GM19452 (cell line): ENCODE measurements at regions not wholly inside any gene's neighbourhood (a gene's known extent, or its start where the extent isn't known, plus 50 kb on each side); places are given as distances from the start of the nearest gene placed in this dataset.
"Not testable (repeated sequence)": the region's sequence is repeated elsewhere in the genome, so short reads cannot be mapped to it uniquely, and the experiment has no call there.

Experiments
- ATAC-seq: cut with Tn5 transposase; IDR thresholded peaks from one replicate; pipeline ENCODE4 v1.9.1; 2021; ENCODE audit not compliant: unreplicated experiment

DNA sequence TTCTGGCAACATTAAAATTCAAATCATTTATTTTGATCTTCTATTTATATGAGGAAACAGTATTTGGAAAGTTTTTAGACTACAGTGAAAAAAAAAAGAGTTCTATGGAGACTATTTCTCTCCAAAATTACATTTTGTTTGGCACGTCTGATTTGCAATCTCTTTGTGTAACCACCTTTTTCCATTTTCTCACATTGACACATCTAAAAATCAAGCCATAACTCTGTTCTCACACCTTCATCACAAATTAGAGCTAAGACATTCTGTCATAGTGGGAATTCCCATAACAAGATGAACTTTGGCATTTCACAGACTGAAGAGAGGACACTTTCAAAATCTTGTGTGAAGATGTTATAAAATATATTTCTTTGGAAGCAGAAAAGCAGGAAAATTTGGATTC is 468.9 kb downstream of the GRIA2 start:
- no peak for ATAC-seq

DNA sequence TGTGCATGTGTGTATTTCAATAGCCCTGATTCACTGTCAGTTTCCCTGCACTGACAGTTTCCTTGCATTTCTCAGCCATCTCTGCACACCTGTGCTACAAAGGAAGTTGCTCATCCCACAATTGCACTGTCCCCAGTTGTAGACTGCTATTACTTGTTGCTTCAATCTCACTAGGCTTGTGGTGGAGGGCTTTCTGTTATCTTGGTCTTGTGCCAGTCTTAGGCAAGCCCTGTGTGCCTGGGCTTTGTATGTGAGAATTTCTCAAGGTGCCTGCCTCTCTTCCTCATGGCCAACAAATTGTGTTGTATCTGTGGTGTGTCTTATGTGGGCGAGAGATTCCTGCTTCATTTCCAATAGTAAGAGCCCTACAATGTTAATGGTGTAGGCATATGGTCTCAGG is 467.4 kb downstream of the GRIA2 start:
- no peak for ATAC-seq

DNA sequence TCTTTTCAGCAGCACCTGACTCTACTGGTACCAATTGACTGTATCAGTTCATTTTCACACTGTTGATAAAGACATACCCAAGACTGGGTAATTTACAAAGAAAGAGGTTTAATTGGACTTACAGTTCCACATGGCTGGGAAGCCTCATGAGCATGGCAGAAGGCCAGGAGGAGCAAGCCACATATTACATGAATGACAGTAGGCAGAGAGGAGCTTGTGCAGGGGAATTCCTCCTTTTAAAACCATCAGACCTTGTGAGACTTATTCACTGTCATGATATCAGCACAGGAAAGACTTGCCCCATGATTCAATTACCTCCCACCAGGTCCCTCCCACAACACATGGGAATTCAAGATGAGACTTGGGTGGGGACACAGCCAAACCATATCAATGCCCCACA is 458.8 kb downstream of the GRIA2 start:
- ATAC-seq, result not testable (repeated sequence)

DNA sequence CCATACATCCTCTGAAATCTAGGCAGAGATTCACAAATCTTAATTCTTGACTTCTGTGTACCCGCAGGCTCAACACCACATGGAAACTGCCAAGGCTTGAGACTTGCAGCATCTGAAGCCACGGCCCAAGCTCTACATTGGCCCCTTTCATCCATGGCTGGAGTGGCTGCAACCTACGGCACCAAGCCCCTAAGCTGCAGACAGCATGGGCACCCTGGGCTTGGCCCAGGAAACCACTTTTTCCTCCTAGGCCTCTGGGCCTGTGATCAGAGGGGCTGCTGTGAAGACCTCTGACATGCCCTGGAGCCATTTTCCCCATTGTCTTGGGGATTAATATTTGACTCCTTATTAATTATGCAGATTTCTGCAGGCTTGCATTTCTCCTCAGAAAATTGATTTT is 457.9 kb downstream of the GRIA2 start:
- no peak for ATAC-seq

DNA sequence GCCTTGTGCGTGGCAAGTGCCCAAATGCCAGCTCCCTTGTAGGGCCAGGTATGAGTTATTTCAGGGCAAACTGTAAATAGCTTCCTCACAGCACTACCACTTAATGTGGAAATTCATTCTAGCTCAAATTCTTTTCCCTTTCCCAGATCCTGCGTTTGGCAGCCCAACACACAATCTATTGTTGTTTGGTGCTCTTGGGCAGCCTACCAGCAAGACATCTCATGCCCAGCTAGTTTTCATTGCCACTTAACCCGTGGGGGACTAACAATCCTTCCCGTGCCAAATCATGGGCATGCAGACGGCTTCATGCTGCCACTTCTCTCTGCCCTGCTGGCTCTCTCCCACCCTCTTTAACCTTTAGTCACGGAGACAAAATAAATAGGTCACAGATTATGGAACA is 454.2 kb downstream of the GRIA2 start:
- no peak for ATAC-seq

DNA sequence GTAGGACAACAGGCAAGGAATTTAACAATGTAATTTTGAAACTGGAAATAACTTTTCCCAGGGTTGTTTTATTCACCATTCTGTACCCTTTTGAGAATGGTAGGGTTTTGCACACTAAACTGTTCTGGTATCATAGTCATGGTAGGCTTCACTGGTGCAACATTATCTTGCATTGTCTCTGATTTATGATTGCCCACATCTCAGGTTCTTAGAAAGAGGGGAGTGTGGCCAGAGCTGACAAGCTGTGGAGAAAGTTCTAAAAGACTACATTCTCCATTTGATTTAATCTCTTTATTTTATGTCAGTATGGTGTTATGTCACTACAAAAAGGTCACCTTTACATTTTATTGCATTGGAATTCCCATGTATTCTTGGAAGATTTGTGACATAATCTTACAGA is 447.3 kb downstream of the GRIA2 start:
- no peak for ATAC-seq

DNA sequence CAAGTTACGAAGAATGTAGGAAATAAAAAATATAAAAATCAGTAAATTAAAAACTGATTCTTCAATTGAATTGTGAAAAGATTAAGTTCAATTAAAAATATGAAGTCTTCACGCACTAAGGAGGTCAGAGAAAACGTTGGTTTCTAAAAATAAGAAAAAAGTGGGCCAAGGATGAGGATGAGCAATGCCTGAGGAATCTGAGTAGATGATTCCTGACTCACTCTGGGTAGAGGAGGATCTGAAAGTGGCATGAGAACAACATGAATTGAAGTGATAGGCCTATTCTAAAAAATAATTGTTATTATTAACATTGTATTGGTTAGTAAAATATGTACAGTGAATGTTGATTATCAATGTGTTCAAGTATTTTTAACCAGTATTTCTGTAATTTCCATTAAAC is 444.2 kb downstream of the GRIA2 start:
- ATAC-seq, result no peak

DNA sequence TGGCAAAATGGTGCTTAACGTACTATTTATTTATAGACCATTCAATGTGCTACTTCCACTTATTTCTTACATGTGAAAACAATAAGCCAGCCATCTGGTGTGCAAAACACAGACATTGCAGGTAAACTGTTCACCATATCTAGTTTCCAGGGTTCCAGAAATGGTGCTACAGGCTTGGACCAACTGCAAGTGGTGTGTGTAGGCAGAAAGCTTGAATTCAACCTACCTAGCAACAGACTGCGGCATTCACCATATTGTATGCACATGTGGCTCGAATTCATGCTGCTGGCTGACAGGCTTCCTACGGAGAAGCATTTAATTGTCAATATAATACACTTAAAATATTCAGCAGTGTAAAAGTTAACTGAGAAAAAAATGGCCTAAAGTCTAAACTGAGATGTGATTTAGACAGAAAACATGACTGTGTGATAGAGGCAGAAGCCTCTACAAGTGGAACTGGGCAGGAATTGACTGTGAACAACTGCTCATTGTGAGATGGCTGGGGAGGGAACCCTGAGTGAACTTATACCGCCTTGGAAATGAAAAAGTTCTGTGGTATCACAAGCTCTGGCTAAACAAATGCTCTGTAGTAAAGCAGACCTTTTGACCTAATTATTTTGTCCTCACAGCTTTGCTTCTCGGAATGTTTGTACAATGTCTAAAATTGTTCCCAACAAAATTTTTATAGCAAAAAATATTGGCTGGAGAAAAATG is 434.7 kb downstream of the GRIA2 start:
- ATAC-seq, result no peak

DNA sequence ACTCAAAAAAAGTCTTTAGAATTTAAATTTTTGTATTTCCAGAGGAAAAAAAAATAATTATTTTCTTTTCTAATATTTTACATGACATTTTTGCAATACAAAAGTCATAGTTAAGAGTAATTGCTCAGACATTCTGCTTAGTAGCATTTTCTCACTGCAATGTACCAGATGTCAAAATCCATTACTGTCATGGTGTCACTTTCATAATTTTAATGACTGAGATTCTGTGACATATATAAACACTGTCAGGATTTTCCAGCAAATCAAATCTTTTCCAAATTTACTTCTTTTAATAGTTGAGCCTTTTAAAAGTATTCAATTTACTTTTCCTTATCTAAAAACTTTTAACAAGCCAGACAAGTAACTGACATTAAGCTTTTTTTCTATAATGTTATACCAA is 422.7 kb downstream of the GRIA2 start:
- ATAC-seq, result no peak

DNA sequence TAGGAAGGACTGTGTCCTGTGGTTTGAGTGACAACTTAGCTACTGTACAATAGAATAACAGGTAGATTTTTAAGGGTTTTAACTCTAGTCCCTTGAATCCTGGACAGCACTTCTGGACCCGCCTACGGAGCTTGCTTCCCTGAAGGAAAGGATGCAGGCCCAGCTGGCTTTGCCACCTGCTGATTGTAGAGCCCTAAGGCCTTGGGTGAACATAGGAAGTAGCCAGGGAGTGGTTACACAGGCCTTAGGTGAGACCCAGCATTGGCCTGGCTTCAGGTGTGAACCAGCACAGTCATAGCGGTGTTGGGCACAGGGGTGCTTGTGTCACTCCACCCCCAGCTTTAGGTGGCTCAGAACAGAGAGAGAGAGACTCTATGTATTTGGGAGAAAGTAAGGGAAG is 413.5 kb downstream of the GRIA2 start:
- ATAC-seq, result no peak

DNA sequence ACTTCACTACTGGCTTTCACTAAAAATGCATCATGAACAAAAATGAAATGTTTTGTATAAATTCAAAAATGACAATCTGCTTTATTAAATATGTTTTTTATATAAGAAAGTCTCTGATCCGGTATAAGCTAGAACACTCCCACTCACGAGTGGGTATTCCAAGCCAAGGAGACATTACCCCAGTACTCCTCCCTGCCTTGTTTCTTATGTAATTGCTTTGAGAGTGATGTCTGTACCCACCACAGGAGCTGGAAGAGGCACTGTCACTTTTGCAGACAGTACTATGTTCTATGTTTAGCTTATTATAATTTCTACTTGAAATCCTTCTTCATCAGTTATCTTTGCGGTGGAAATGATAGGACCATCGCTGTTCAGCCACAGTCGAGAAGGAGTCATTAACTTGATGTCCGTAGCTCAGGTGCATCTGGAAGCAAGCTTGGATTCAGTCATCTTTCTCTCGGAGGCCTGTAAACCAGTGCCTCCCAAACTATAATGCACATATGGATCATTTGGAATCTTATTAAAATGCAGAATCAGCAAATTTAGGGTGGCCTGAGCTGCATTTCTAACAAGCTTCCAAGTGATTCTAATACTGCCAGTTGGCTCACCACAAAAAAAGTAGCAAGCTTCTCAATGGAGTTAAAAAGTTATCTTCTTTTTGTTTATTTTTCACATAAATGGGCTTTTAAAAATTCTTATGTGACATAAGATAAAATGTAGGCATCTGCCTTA is 396.4 kb downstream of the GRIA2 start:
- ATAC-seq, result no peak

DNA sequence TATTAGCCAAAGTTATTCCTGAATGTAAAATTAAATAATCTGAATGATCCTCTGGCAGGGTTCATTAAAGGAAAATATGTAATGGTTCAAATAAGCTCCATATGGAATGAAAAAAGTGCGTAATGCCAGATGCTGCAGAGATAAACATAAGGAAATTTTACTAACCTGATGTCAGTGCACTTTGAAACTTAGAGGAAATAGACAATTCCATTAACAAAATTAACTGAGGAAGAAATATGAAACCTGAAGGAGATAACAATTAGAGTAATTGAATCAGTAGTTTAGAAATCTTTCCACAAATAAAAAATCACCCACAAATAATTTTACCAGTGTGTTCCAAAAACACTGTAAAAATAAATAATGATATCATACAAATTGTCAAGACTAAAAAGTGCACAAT is 387.5 kb downstream of the GRIA2 start:
- ATAC-seq, result no peak

DNA sequence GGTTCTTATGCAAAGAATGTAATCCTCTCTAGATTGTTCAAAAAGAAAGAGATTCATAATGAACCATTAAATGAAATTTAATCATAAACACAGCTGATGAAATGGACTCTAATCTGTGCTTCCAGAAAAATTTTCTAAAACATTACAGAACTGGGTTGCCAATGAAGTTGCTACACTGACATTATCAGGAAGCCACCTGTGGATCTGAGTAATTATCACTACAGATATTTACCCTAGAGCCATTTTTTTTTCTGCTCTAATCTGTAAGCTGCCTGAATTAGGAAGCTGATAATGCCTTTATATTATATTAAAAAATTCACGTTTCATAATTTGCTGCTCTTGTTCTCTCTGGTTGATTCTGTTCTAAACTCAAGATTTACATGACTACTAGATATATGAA is 380.1 kb downstream of the GRIA2 start:
- ATAC-seq, result no peak

DNA sequence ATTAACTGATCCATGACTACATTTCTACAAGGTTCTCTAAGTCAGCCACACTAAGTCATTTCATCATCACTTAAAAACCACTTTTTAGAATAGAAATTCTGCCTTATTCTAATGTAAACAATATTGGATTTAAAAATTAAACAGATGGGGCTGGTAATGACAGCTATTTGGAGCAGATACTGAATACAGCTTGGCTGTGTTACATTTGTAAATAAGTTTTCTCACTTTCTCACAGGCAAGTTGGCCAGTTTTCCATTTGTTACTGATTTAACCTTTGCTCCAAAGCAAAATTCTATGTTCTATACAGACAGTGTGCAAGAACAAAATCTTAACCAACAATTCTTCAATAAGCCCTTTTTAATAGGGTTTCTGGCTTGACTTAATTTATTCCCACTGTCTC is 370.7 kb downstream of the GRIA2 start:
- no peak for ATAC-seq

DNA sequence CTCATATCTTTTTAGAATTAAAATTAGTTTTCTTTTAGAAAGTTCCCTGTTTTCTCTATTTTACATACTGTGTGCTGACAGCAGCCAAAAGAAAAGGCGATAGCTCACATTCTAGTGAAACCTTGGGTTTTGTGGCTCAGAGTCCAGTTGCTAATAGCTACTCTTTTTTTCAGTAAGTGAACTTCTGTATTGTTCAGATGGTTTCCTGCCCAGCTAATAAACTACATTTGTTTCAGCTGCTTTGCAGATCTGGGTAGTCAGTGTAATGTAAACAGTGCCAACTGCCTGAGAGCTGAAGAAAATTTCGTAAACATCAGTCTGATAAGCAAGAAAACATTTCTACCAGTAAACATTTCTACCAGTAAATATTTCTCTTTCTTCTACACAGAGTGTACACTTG is 370.2 kb downstream of the GRIA2 start:
- no peak for ATAC-seq

DNA sequence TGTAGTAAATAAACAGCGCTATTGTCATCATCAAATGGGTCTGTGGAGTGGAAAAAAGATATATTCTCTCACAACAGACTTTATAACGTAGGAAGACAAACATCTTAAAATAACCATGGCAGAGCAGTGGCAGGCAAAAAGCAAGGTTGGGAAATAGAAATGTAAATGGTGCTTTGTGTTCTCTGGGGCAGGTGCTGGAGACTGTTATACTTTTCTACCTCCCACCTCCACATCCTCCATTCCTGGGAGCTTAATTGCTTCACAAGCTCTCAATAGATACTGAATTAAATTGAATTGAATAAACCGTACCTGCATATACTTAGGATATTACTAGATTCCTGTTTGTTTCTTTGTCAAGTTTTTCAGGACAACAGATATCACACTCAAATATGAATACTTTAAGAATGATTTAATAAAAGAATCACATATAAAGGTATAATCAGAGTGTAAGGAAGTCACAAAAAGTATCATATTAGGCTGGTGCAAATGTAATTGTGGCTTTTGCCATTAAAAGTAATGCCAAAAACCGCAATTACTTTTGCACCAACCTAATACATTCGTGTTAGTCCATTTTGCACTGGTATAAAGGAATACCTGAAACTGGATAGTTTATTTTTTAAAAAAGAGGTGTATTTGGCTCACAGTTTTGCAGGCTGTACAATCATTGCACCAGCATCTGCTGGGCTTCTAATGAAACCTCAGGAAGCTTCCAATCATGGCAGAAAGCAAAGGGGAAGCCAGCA is 367.3 kb downstream of the GRIA2 start:
- no peak for ATAC-seq

DNA sequence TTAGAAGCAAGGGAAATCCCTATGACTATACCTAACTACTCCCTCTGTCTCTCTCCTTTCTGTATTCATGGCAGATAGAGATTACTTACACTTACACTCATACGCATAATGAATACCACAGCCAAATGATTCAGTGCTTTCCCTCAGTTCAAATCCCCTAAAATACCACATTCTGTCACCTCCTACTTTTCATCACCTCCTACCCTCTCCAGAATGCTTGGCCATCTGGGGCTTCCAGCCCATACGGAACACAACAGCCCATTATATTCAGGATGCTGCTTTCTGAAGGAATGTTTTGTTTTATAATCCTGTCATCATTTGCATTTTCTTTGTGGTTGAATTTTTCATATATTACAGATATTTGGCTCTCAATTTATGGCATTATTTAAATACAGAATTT is 361.6 kb downstream of the GRIA2 start:
- no peak for ATAC-seq

DNA sequence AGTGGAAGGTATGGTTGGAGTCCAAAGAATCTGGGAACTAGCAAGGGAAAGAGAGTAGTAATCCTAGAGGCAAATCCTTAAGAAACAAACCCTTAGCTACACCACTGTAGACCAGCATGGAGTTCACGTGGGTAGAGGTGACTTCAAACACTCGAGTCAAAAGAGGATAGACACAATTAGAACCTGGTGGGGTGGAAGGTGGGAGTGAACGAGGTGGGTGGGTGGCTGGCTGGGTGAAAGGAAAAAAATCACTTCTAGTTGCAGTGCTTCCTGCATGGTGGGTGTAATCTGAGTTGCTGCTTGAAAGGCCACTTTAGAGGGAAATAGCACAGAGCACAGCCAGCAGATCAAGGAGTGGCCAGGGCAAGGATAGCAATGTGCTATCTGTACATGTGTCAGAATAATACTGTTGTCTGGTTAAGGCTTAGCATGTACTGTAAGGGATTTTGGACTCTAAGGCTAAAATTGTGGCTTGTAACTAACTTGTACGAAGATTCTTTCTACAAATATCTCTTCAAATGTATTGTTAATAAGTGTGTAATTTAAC is 356.2 kb downstream of the GRIA2 start:
- no peak for ATAC-seq

DNA sequence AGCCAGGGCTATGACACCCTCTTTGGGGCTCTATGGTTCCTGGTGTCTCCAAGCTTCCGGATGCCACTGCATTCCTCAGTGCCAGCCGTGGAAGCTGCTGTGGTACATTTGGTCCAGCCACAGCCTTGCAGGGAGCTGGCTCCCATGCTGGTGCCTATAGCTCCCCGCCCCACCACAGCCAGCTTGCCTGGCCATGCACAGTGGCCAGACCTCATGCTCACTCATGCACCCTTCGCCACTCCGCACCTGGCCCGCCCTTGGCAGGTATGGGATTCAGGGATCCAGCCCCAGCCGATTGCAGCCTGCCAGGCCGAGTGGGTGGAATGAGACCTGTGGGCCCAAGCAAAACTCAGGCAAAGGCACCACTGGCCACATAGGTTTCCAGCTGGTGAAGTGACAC is 354.8 kb downstream of the GRIA2 start:
- ATAC-seq, result no peak

DNA sequence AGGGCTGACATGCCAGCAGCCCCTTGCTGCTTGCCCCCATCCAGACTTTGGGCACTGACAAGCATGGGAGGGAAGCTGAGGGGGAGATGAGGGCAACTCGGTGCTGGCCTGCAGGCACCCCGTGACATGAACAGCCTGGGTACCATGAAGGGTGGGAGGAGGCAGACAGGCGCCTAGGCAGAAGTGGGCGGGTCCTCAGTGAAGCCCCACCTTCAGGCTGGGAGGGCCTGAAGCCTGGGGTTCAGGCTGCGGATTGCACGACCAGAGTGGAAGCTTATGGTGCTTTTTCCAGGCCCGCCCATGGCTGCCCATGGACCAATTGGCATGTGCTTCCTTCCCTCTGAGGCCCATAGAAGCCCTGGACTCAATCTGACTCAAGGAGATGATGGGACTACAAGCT is 354.1 kb downstream of the GRIA2 start:
- ATAC-seq, result no peak

DNA sequence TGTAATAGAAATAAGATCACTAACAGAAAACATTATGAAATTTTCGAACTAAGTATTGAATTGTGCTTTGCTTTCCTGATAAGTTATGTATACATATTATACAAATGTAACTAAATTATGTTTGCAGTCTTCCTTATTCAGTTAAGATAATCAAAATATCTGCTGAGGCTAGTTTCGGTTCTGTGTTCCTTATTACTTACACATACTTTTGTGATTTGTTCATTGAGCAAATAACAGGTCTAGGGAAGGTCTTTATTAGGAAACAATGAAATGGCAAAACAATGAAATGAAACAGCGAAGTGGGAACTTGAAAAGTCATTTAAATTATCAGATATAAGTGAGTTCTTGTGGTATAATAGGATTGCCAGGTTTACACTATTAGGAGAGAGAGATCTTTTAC is 352.4 kb downstream of the GRIA2 start:
- ATAC-seq, result no peak

DNA sequence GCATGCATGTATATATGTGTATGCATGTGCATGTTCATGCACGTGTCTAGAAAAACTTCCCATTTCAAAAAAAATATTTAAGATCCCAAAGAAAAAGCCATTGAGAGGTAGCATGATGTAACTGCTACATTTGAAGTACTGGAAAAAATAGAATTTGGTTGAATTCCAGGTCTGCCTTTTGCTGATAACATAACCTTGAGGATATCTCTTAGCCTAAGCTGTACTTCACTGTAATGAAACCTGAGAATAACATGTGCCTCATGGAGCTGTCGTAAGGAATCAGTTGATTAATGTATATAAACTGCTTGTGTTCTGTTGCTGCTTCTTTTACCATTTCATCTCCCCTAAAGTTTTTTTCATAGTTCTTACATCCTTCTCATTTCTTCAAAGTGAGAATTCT is 351.8 kb downstream of the GRIA2 start:
- no peak for ATAC-seq
